ENCODE measurements at regions not wholly inside any gene's neighbourhood (a gene's known extent, or its start where the extent isn't known, plus 50 kb on each side); places are given as distances from the start of the nearest gene placed in this dataset.

- FAIRE-seq (no peak), ATAC-seq (no peak), DNase-seq (ENCODE audit: extremely low read depth in 1 of 4, low spot score in 3 of 4) (peak in 1 of 4 experiments; percentile 8)
- TF ChIP-seq TARDBP (IDR thresholded peaks at IDR 0.05), result no peak
- TF ChIP-seq TBP (optimal IDR thresholded peaks at IDR 0.05; ENCODE audit: low read depth, low read length), result peak; percentile 63
- TF ChIP-seq ZNF76 (CRISPR knock-in tag; IDR thresholded peaks at IDR 0.05; ENCODE audit: borderline replicate concordance), result no peak
- TF ChIP-seq LCOR (CRISPR knock-in tag; IDR thresholded peaks at IDR 0.05), result no peak
- peak; percentile 63 for TF ChIP-seq POLR3A (IDR thresholded peaks at IDR 0.05; ENCODE audit: borderline replicate concordance, extremely low read depth, insufficient read depth, insufficient read length)
- TF ChIP-seq GATAD2B (IDR thresholded peaks at IDR 0.05; ENCODE audit: borderline replicate concordance), result no peak
- TF ChIP-seq POLR2H (tag; IDR thresholded peaks at IDR 0.05; ENCODE audit: low read depth), result peak; percentile 84
- TF ChIP-seq BHLHE40 (IDR thresholded peaks at IDR 0.05; ENCODE audit: low read length), result no peak
- CTCF ChIA-PET (ENCODE audit: low intra/inter-chr PET ratio), result no interaction called here
- Histone ChIP-seq H3K4me3 (no peak overlapping the region), H3K27ac (ENCODE audit: extremely low read depth, low read depth, low read length) (no peak overlapping the region), H3K9me1 (ENCODE audit: control insufficient read depth, insufficient read depth, low read length) (no peaks in the 10 kb centered on the region), H3K4me2 (ENCODE audit: insufficient read depth, low read length) (no peak overlapping the region), H3K36me3 (ENCODE audit: control insufficient read depth, insufficient read depth, low read length) (no peaks in the 10 kb centered on the region), H3K79me2 (ENCODE audit: control insufficient read depth, insufficient read depth, low read length) (no peaks in the 10 kb centered on the region), H2AFZ (ENCODE audit: low read depth, low read length) (no peak overlapping the region), H3K9me3 (replicated peaks; ENCODE audit: control insufficient read depth, insufficient read depth, low read depth, low read length) (no peaks in the 10 kb centered on the region), H3K9ac (ENCODE audit: insufficient read depth in 1 of 2, low read depth in 2 of 2, low read length in 2 of 2) (no peak overlapping the region), H3K27me3 (ENCODE audit: control insufficient read depth in 2 of 2, insufficient read depth in 2 of 2, low read length in 2 of 2) (no peaks in the 10 kb centered on the region), H4K20me1 (replicated peaks; ENCODE audit: control insufficient read depth, insufficient read depth, low read length) (no peaks in the 10 kb centered on the region), H3K4me1 (replicated peaks in 1 of 2; ENCODE audit: control insufficient read depth in 2 of 2, insufficient read depth in 2 of 2, low read length in 2 of 2) (no peaks in the 10 kb centered on the region)
- POLR2A ChIA-PET, result no interaction called here
- intact Hi-C loops (cut with micrococcal nuclease) (no loop called here), in situ Hi-C loops (cut with MboI) (no loop called here)
- BruUV-seq (replicated peaks), result no TSS peak
- WGBS (ENCODE audit: insufficient coverage, low coverage, missing lambda C conversion rate), result 0% methylated on average over 2 of the region's 2 CpGs
Measured at GRCh38 chr11:106186630-106187029, 109.2 kb downstream of the AASDHPPT start.

Measured in K562 (cell line).